Hepatocyte (in vitro differentiated cells): ENCODE measurements at regions not wholly inside any gene's neighbourhood (a gene's known extent, or its start where the extent isn't known, plus 50 kb on each side); places are given as distances from the start of the nearest gene placed in this dataset.

Experiments
- EZH2phosphoT487 ChIP-seq: fragments of 200-600 bp; sonication (generic); IDR thresholded peaks from one replicate; pipeline ENCODE4 v1.6.1; 2018; ENCODE audit warnings: antibody characterized with exemption, mild to moderate bottlenecking, low read depth, moderate library complexity; ENCODE audit not compliant: unreplicated experiment, severe bottlenecking
- TF ChIP-seq, protein P1 (sequence below): fragments of 200-600 bp; sonication (generic); IDR thresholded peaks from 2 replicates; pipeline ENCODE4 v1.5.1; 2016; ENCODE audit warnings: antibody characterized with exemption, mild to moderate bottlenecking; ENCODE audit not compliant: poor library complexity

GRCh38 chr11:29446132-29446531 lies 570.7 kb downstream of the KCNA4 start:
- TF ChIP-seq, protein P1, sequence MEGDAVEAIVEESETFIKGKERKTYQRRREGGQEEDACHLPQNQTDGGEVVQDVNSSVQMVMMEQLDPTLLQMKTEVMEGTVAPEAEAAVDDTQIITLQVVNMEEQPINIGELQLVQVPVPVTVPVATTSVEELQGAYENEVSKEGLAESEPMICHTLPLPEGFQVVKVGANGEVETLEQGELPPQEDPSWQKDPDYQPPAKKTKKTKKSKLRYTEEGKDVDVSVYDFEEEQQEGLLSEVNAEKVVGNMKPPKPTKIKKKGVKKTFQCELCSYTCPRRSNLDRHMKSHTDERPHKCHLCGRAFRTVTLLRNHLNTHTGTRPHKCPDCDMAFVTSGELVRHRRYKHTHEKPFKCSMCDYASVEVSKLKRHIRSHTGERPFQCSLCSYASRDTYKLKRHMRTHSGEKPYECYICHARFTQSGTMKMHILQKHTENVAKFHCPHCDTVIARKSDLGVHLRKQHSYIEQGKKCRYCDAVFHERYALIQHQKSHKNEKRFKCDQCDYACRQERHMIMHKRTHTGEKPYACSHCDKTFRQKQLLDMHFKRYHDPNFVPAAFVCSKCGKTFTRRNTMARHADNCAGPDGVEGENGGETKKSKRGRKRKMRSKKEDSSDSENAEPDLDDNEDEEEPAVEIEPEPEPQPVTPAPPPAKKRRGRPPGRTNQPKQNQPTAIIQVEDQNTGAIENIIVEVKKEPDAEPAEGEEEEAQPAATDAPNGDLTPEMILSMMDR: no peak
- TF ChIP-seq EZH2phosphoT487: no peak
